ENCODE measurements at regions not wholly inside any gene's neighbourhood (a gene's known extent, or its start where the extent isn't known, plus 50 kb on each side); places are given as distances from the start of the nearest gene placed in this dataset.
A peak's percentile ranks its signal among the peaks of the same experiment; 100 is the strongest.

- in situ Hi-C loops (cut with HindIII; ENCODE audit: low pct_unique_long_range_greater_than_20kb, low sequenced_read_pairs) = no loop called here
- no peak for DNase-seq (ENCODE audit: low read depth in 1 of 2, low spot score in 1 of 2)
- TF ChIP-seq JUND (IDR thresholded peaks at IDR 0.05; ENCODE audit: low read depth) = no peak
These were observed 113.6 kb upstream of the MTNR1B start for GRCh38 chr11:92855607-92856405.

DNA sequence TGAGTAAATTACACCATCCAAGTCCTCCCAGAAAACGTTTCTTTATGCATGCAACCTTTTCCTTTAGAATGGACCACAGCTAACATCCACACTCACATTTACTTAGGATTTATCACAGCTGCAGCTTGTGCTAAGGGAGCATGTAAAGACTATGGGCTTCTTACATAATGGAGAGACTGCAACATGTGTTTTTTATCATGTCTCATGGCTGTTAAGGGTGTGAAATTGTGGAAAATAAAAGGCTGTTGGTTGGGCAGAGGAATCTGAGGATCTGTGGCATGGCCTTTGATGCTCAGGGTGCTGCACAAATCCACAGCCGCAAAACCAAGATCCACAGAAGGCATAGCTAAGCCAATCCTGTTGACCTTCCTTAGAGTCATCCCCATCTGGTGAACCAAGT is 112.0 kb upstream of the MTNR1B start:
- in situ Hi-C loops (cut with HindIII; ENCODE audit: low pct_unique_long_range_greater_than_20kb, low sequenced_read_pairs) = no loop called here
- no peak for DNase-seq (ENCODE audit: low read depth in 1 of 2, low spot score in 1 of 2)
- TF ChIP-seq JUND (IDR thresholded peaks at IDR 0.05; ENCODE audit: low read depth) = no peak

- no peak for DNase-seq (ENCODE audit: low read depth in 1 of 2, low spot score in 1 of 2)
- TF ChIP-seq JUND (IDR thresholded peaks at IDR 0.05; ENCODE audit: low read depth) = no peak
- in situ Hi-C loops (cut with HindIII; ENCODE audit: low pct_unique_long_range_greater_than_20kb, low sequenced_read_pairs) = no loop called here
These were observed 110.2 kb upstream of the MTNR1B start for GRCh38 chr11:92859156-92859690.

- DNase-seq (ENCODE audit: low read depth in 1 of 2, low spot score in 1 of 2) = no peak
- in situ Hi-C loops (cut with HindIII; ENCODE audit: low pct_unique_long_range_greater_than_20kb, low sequenced_read_pairs) = no loop called here
- no peak for TF ChIP-seq JUND (IDR thresholded peaks at IDR 0.05; ENCODE audit: low read depth)
These were observed 107.8 kb upstream of the MTNR1B start for GRCh38 chr11:92861634-92862033.

GRCh38 chr11:92865352-92865751 is 104.1 kb upstream of the MTNR1B start:
- DNase-seq (ENCODE audit: low read depth in 1 of 2, low spot score in 1 of 2) = no peak
- in situ Hi-C loops (cut with HindIII; ENCODE audit: low pct_unique_long_range_greater_than_20kb, low sequenced_read_pairs) = no loop called here
- no peak for TF ChIP-seq JUND (IDR thresholded peaks at IDR 0.05; ENCODE audit: low read depth)

DNA sequence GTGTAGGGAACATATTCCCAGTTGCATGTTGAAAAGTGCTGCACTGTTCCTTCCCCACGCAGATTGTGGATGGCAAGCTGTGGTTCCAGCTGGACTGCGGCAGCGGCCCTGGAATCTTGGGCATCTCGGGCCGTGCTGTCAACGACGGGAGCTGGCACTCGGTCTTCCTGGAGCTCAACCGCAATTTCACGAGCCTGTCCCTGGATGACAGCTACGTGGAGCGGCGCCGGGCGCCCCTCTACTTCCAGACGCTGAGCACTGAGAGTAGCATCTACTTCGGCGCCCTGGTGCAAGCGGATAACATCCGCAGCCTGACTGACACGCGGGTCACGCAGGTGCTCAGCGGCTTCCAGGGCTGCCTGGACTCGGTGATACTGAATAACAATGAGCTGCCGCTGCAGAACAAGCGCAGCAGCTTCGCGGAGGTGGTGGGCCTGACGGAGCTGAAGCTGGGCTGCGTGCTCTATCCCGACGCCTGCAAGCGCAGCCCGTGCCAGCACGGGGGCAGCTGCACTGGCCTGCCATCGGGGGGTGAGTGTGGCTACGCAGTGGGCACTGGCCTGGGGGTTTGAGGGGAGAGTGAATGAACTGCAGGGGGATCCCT is 102.7 kb upstream of the MTNR1B start:
- peak in 1 of 2 experiments; percentile 16 for DNase-seq (ENCODE audit: low read depth in 1 of 2, low spot score in 1 of 2)
- no peak for TF ChIP-seq JUND (IDR thresholded peaks at IDR 0.05; ENCODE audit: low read depth)
- in situ Hi-C loops (cut with HindIII; ENCODE audit: low pct_unique_long_range_greater_than_20kb, low sequenced_read_pairs) = no loop called here

DNA sequence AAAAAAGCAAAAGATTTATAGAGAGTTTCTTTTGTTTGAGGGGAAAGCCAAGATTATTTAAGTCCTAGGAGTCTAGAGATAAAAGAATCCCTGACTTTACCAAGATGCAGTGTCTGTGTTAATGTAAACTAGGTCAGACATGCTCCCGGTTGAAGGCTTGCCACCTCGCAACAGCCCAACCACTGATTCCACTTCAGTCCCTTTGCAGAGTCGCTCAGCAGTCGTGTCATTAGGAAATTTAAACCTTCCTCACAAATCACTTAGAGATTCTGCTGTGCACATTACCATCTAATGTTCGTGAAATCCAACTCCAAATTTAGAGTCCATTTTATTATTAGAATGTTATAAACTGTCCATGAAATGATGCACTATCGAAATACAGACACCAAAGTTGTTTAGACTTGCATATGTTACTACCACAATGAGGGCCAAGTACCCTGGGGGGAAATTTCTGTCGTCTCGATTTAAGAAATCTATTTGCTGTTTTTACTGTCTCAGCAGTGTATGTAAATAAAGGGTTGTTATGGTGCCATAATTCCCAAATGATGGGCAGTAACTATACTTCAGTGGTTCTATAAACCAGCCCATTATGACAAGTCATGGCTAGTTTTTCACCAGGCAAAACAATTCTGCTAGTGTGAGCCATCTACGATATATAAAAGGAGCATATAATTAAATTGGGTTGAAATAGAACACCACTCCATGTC is 101.4 kb upstream of the MTNR1B start:
- DNase-seq (ENCODE audit: low read depth in 1 of 2, low spot score in 1 of 2) = no peak
- TF ChIP-seq JUND (IDR thresholded peaks at IDR 0.05; ENCODE audit: low read depth) = no peak
- in situ Hi-C loops (cut with HindIII; ENCODE audit: low pct_unique_long_range_greater_than_20kb, low sequenced_read_pairs) = no loop called here

- DNase-seq (ENCODE audit: low read depth in 1 of 2, low spot score in 1 of 2) = no peak
- in situ Hi-C loops (cut with HindIII; ENCODE audit: low pct_unique_long_range_greater_than_20kb, low sequenced_read_pairs) = no loop called here
These were observed 99.7 kb upstream of the MTNR1B start for GRCh38 chr11:92869716-92870115.

DNA sequence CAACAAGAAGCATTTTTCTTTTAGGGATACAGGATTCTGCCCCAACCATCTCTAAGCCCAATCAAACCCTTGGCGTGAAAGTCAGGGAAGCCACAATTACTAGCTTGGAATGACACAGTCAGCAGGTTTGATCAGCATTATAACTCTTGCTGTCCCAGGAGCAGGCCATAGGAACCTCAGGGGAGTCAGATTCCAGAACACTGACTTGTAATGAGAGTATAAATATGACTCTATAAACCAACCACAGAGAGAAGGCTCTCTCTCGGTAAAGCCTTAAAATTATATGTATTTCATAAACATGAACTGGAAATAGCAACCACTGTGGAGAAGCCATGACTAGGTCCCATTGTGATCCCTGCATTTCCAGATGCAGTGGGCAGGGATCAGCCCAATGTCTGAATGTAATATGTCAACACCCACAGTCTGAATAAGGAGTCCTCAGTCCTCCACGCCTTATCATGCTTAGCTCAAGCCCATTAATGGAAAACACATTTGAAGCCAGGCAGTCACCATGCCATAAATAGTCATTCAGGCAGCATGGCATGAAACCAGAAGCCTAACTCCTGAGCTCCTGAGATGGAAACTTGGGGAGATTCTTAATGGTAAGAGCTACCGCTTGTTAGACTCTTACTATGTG is 99.1 kb upstream of the MTNR1B start:
- in situ Hi-C loops (cut with HindIII; ENCODE audit: low pct_unique_long_range_greater_than_20kb, low sequenced_read_pairs) = no loop called here
- no peak for DNase-seq (ENCODE audit: low read depth in 1 of 2, low spot score in 1 of 2)
- no peak for TF ChIP-seq JUND (IDR thresholded peaks at IDR 0.05; ENCODE audit: low read depth)

More at GRCh38 chr11:92869716-92870115, 99.7 kb upstream of the MTNR1B start:
- no peak for TF ChIP-seq JUND (IDR thresholded peaks at IDR 0.05; ENCODE audit: low read depth)

DNA sequence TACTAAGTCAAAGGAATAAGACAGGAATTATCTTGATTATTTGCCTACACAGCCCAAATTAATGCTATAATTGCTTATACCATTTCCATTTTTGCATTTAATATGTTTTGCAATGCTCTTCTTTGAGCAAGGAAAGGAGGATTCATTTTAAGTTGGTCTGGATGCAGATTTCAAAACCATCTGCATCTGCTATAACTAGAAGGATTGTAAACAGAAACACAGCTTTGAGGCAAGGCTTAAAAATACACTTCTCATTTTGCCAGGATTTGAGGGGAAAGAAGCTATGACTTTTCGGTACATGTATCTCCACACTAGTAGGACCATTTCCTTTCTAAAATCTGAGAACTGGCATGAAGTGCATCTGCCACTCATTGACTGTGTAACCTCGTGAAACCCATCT is 95.9 kb upstream of the MTNR1B start:
- in situ Hi-C loops (cut with HindIII; ENCODE audit: low pct_unique_long_range_greater_than_20kb, low sequenced_read_pairs) = no loop called here
- no peak for TF ChIP-seq JUND (IDR thresholded peaks at IDR 0.05; ENCODE audit: low read depth)
- DNase-seq (ENCODE audit: low read depth in 1 of 2, low spot score in 1 of 2) = no peak

GRCh38 chr11:92875473-92875872 is 94.0 kb upstream of the MTNR1B start:
- in situ Hi-C loops (cut with HindIII; ENCODE audit: low pct_unique_long_range_greater_than_20kb, low sequenced_read_pairs) = no loop called here
- no peak for TF ChIP-seq JUND (IDR thresholded peaks at IDR 0.05; ENCODE audit: low read depth)

DNA sequence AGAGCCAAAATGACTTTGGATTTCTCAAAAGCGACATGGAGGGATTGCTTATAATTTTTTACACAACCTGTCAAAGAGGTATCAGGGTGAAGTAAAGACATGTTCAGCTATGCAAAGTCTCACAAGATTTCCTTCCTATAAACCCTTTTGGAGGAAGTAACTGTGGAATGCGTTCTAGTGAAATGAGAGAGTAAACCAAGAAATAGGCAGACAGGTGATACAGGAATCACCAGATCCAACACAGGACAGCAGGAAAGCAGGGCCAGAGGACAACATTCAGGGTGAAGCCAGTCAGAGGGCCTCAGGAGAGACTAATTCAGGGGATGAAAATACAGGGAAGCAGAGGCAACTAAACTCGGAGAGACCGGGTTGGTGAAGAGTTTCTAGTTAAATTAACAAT is 90.4 kb upstream of the MTNR1B start:
- in situ Hi-C loops (cut with HindIII; ENCODE audit: low pct_unique_long_range_greater_than_20kb, low sequenced_read_pairs) = no loop called here
- no peak for TF ChIP-seq JUND (IDR thresholded peaks at IDR 0.05; ENCODE audit: low read depth)
- peak; percentile 23 to 61 for DNase-seq (ENCODE audit: low read depth in 1 of 2, low spot score in 1 of 2)

More at GRCh38 chr11:92875473-92875872, 94.0 kb upstream of the MTNR1B start:
- no peak for DNase-seq (ENCODE audit: low read depth in 1 of 2, low spot score in 1 of 2)

Data from T47D (cell line).